ENCODE measurements at regions not wholly inside any gene's neighbourhood (a gene's known extent, or its start where the extent isn't known, plus 50 kb on each side); places are given as distances from the start of the nearest gene placed in this dataset.

- ATAC-seq (peak; percentile 61; the same call in 1 of the 2 replicates), DNase-seq (ENCODE audit: low read depth, low spot score) (no peak)
- Histone ChIP-seq H3K27me3 (ENCODE audit: control insufficient read depth, insufficient read depth, low read length) (peaks cover 7% of the 10 kb centered on the region), H3K9me3 (ENCODE audit: control insufficient read depth, insufficient read depth, low read depth, low read length) (no peaks in the 10 kb centered on the region), H3K27ac (ENCODE audit: low read length) (no peak overlapping the region), H3K4me1 (ENCODE audit: control insufficient read depth, insufficient read depth, low read length) (no peaks in the 10 kb centered on the region), H3K4me3 (ENCODE audit: low read depth in 2 of 2, low read length in 2 of 2) (no peak overlapping the region), H3K36me3 (ENCODE audit: control insufficient read depth, insufficient read depth, low read length) (no peaks in the 10 kb centered on the region)
- intact Hi-C loops (cut with micrococcal nuclease; ENCODE audit: unreplicated experiment) (no loop called here), in situ Hi-C loops (cut with HindIII; ENCODE audit: low pct_unique_long_range_greater_than_20kb, low sequenced_read_pairs) (no loop called here)
- CTCF ChIA-PET = interaction anchor here (0.6 kb wide), 1 partner anchor 74 kb away, joined by 4 read pairs; no protein-coding TSS in a partner anchor
- POLR2A ChIA-PET = interaction anchor here (0.6 to 0.7 kb wide), 2 partner anchors 9 to 692 kb away, joined by 4 to 10 read pairs; no protein-coding TSS in a partner anchor
- no TSS peak for BruUV-seq (replicated peaks)
- TF ChIP-seq TCF7L2 (IDR thresholded peaks at IDR 0.05; ENCODE audit: low read depth, low read length) = no peak
- TF ChIP-seq CTCF (IDR thresholded peaks at IDR 0.05) = no peak
- TF ChIP-seq SIN3A (IDR thresholded peaks at IDR 0.05; ENCODE audit: borderline replicate concordance, insufficient read depth, low read depth, low read length) = no peak
- TF ChIP-seq REST (IDR thresholded peaks at IDR 0.05; ENCODE audit: insufficient read depth in 1 of 2, low read depth in 2 of 2, low read length in 1 of 2) = no peak
- TF ChIP-seq POLR2AphosphoS5 (IDR thresholded peaks at IDR 0.05; ENCODE audit: low read depth, low read length) = no peak
Observed at GRCh38 chr17:74126179-74126900, 77.1 kb upstream of the RPL38 start.

GRCh38 chr17:74126959-74127358, 76.5 kb upstream of the RPL38 start:
- no peaks in the 10 kb centered on the region for H3K36me3 ChIP-seq (ENCODE audit: control insufficient read depth, insufficient read depth, low read length)
- in situ Hi-C loops (cut with HindIII; ENCODE audit: low pct_unique_long_range_greater_than_20kb, low sequenced_read_pairs) (no loop called here), intact Hi-C loops (cut with micrococcal nuclease; ENCODE audit: unreplicated experiment) (no loop called here)
- POLR2A ChIA-PET = interaction anchor here (0.6 to 0.7 kb wide), 2 partner anchors 10 to 691 kb away, joined by 4 to 10 read pairs; no protein-coding TSS in a partner anchor
- no peak for ATAC-seq
- no TSS peak for BruUV-seq (replicated peaks)
- no peak overlapping the region for H3K27ac ChIP-seq (ENCODE audit: low read length)
- no peaks in the 10 kb centered on the region for H3K4me1 ChIP-seq (ENCODE audit: control insufficient read depth, insufficient read depth, low read length)
- peaks cover 12% of the 10 kb centered on the region for H3K27me3 ChIP-seq (ENCODE audit: control insufficient read depth, insufficient read depth, low read length)
- no peaks in the 10 kb centered on the region for H3K9me3 ChIP-seq (ENCODE audit: control insufficient read depth, insufficient read depth, low read depth, low read length)
- no peak overlapping the region for H3K4me3 ChIP-seq (ENCODE audit: low read depth in 2 of 2, low read length in 2 of 2)
- DNase-seq (ENCODE audit: low read depth, low spot score) = no peak
- CTCF ChIA-PET = interaction anchor here (0.6 kb wide), 1 partner anchor 73 kb away, joined by 4 read pairs; no protein-coding TSS in a partner anchor
- no peak for TF ChIP-seq REST (IDR thresholded peaks at IDR 0.05; ENCODE audit: insufficient read depth in 1 of 2, low read depth in 2 of 2, low read length in 1 of 2)
- TF ChIP-seq SIN3A (IDR thresholded peaks at IDR 0.05; ENCODE audit: borderline replicate concordance, insufficient read depth, low read depth, low read length) = no peak
- no peak for TF ChIP-seq TCF7L2 (IDR thresholded peaks at IDR 0.05; ENCODE audit: low read depth, low read length)
- no peak for TF ChIP-seq CTCF (IDR thresholded peaks at IDR 0.05)
- TF ChIP-seq POLR2AphosphoS5 (IDR thresholded peaks at IDR 0.05; ENCODE audit: low read depth, low read length) = no peak

Data from Panc1 (cell line).